MM.1S (cell line): ENCODE measurements at regions not wholly inside any gene's neighbourhood (a gene's known extent, or its start where the extent isn't known, plus 50 kb on each side); places are given as distances from the start of the nearest gene placed in this dataset.

Source experiments
- EZH2 ChIP-seq: fragments of 300-600 bp; sonication (generic); optimal IDR thresholded peaks from 2 replicates; pipeline ENCODE3; 2017; ENCODE audit warnings: low read depth, mild to moderate bottlenecking, antibody characterized with exemption, low read length, mixed read lengths
- EZH2phosphoT487 ChIP-seq: fragments of 300-600 bp; sonication (generic); IDR thresholded peaks from 2 replicates; pipeline ENCODE4 v1.6.1; 2018; ENCODE audit warnings: antibody characterized with exemption, low read length
- TF ChIP-seq, protein P1 (sequence below): fragments of 300-600 bp; sonication (generic); IDR thresholded peaks from 2 replicates; pipeline ENCODE4 v1.5.1; 2016; ENCODE audit warnings: antibody characterized with exemption, low read length, mixed read lengths

DNA sequence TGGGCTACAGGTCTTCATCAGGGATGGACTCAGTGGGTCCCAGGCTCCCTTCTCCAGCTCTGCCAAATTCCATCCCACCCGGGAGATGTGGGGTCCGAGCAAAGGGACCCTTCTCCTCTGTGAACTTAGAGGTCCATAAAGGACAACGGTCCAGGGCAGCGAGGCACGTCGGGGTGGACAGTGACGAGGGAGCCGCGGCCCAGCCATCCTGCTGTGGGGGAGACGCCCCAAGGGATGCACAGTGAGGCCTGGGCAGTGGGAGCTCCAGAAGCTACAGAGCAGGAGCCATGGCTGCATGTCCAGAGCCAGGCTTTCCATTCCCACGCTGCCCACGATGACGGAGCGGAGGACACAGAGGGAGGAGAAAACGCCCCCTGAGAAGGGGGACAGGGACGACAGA is 107.5 kb upstream of the PPP1R26 start:
- TF ChIP-seq, protein P1, sequence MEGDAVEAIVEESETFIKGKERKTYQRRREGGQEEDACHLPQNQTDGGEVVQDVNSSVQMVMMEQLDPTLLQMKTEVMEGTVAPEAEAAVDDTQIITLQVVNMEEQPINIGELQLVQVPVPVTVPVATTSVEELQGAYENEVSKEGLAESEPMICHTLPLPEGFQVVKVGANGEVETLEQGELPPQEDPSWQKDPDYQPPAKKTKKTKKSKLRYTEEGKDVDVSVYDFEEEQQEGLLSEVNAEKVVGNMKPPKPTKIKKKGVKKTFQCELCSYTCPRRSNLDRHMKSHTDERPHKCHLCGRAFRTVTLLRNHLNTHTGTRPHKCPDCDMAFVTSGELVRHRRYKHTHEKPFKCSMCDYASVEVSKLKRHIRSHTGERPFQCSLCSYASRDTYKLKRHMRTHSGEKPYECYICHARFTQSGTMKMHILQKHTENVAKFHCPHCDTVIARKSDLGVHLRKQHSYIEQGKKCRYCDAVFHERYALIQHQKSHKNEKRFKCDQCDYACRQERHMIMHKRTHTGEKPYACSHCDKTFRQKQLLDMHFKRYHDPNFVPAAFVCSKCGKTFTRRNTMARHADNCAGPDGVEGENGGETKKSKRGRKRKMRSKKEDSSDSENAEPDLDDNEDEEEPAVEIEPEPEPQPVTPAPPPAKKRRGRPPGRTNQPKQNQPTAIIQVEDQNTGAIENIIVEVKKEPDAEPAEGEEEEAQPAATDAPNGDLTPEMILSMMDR = no peak
- no peak for TF ChIP-seq EZH2phosphoT487
- TF ChIP-seq EZH2 = no peak
